HG02981 (cell line): ENCODE measurements at regions not wholly inside any gene's neighbourhood (a gene's known extent, or its start where the extent isn't known, plus 50 kb on each side); places are given as distances from the start of the nearest gene placed in this dataset.
"Not testable (repeated sequence)": the region's sequence is repeated elsewhere in the genome, so short reads cannot be mapped to it uniquely, and the experiment has no call there.

Experiments used
- ATAC-seq: cut with Tn5 transposase; IDR thresholded peaks from one replicate; pipeline ENCODE4 v1.9.1; 2021; ENCODE audit warnings: mild to moderate bottlenecking, moderate library complexity; ENCODE audit not compliant: unreplicated experiment

GRCh38 chr7:16933296-16934279 is 51.8 kb upstream of the AGR3 start:
- no peak for ATAC-seq

- ATAC-seq = no peak
Measured at GRCh38 chr7:16934722-16935340, 53.0 kb upstream of the AGR3 start.

GRCh38 chr7:16935341-16935735 is 53.6 kb upstream of the AGR3 start:
- no peak for ATAC-seq

- no peak for ATAC-seq
Measured at GRCh38 chr7:16936626-16937422, 55.0 kb upstream of the AGR3 start.

GRCh38 chr7:16939161-16939560 is 57.4 kb upstream of the AGR3 start:
- no peak for ATAC-seq

GRCh38 chr7:16940776-16941175 is 59.0 kb upstream of the AGR3 start:
- ATAC-seq = no peak

GRCh38 chr7:16942929-16943509 is 61.2 kb upstream of the AGR3 start:
- ATAC-seq = no peak

GRCh38 chr7:16944936-16945335 is 63.2 kb upstream of the AGR3 start:
- ATAC-seq = no peak

- no peak for ATAC-seq
Measured at GRCh38 chr7:16945372-16945771, 63.6 kb upstream of the AGR3 start.

- not testable (repeated sequence) for ATAC-seq
Measured at GRCh38 chr7:16948110-16948509, 66.3 kb upstream of the AGR3 start.

GRCh38 chr7:16951483-16952080 is 69.8 kb upstream of the AGR3 start:
- no peak for ATAC-seq

- no peak for ATAC-seq
Measured at GRCh38 chr7:16954321-16954720, 72.5 kb upstream of the AGR3 start.

- no peak for ATAC-seq
Measured at GRCh38 chr7:16958724-16959123, 76.9 kb upstream of the AGR3 start.

GRCh38 chr7:16960337-16960965 is 78.7 kb upstream of the AGR3 start:
- no peak for ATAC-seq

GRCh38 chr7:16961641-16962040 is 79.9 kb upstream of the AGR3 start:
- ATAC-seq = no peak

- ATAC-seq = no peak
Measured at GRCh38 chr7:16963044-16963443, 81.3 kb upstream of the AGR3 start.

GRCh38 chr7:16965697-16966096 is 83.9 kb upstream of the AGR3 start:
- ATAC-seq = not testable (repeated sequence)

- ATAC-seq = no peak
Measured at GRCh38 chr7:16967300-16967811, 85.6 kb upstream of the AGR3 start.

- ATAC-seq = no peak
Measured at GRCh38 chr7:16970732-16971482, 89.1 kb upstream of the AGR3 start.
